Neural cell (in vitro differentiated cells): ENCODE measurements at regions not wholly inside any gene's neighbourhood (a gene's known extent, or its start where the extent isn't known, plus 50 kb on each side); places are given as distances from the start of the nearest gene placed in this dataset.

Experiments
- EP300 ChIP-seq: fragments of 450-650 bp; conservative IDR thresholded peaks from 2 replicates; pipeline ENCODE4 v1.6.1; 2014; ENCODE audit warnings: antibody characterized with exemption, mild to moderate bottlenecking, moderate library complexity; ENCODE audit not compliant: poor library complexity, severe bottlenecking
- EZH2 ChIP-seq: fragments of 200-600, 300-800 bp; shearing (Covaris generic), sonication (generic); IDR thresholded peaks from 2 replicates; pipeline ENCODE4 v1.6.1; 2014; ENCODE audit warnings: antibody characterized with exemption, low read length, borderline replicate concordance, mild to moderate bottlenecking; ENCODE audit not compliant: insufficient read depth, poor library complexity, severe bottlenecking
- MXI1 ChIP-seq: fragments of 450-650 bp; conservative IDR thresholded peaks from 2 replicates; pipeline ENCODE4 v1.6.1; 2014; ENCODE audit warnings: antibody characterized with exemption, mild to moderate bottlenecking; ENCODE audit not compliant: poor library complexity, severe bottlenecking
- POLR2AphosphoS5 ChIP-seq: IDR thresholded peaks from 2 replicates; pipeline ENCODE4 v1.6.1; 2012
- RAD21 ChIP-seq: fragments of 450-650 bp; conservative IDR thresholded peaks from 2 replicates; pipeline ENCODE4 v1.6.1; 2014; ENCODE audit warnings: antibody characterized with exemption, mild to moderate bottlenecking, moderate library complexity
- TAF1 ChIP-seq: IDR thresholded peaks from 2 replicates; pipeline ENCODE4 v1.6.1; 2012; ENCODE audit warnings: low read depth
- TF ChIP-seq, protein P1 (sequence below): fragments of 450-650 bp; IDR thresholded peaks from 2 replicates; pipeline ENCODE4 v1.5.1; 2014; ENCODE audit warnings: antibody characterized with exemption, mild to moderate bottlenecking, moderate library complexity; ENCODE audit not compliant: poor library complexity, severe bottlenecking
- TF ChIP-seq, protein P2 (sequence below): IDR thresholded peaks from 2 replicates; pipeline ENCODE4 v1.6.1; 2012; ENCODE audit warnings: borderline replicate concordance

DNA sequence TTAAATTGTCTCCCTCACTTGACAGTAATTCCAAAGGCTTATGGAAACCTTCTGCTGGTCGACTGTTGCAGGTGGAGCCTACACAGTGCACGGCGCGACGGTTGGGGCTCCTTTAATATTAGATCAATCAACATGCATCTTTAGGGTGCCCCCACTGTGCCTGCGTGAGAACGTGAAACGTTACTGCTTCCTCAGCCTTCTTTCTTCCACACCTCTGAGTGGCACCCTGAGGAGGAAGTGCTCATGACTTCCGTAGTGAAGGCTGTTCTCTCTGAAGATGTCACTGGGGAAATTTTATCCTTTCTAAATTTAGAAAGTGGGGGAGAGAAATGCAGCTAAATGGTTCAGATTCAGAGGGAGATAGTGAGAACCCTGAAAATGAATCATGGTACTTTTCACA is 184.0 kb upstream of the ZFP42 start:
- TF ChIP-seq, protein P1, sequence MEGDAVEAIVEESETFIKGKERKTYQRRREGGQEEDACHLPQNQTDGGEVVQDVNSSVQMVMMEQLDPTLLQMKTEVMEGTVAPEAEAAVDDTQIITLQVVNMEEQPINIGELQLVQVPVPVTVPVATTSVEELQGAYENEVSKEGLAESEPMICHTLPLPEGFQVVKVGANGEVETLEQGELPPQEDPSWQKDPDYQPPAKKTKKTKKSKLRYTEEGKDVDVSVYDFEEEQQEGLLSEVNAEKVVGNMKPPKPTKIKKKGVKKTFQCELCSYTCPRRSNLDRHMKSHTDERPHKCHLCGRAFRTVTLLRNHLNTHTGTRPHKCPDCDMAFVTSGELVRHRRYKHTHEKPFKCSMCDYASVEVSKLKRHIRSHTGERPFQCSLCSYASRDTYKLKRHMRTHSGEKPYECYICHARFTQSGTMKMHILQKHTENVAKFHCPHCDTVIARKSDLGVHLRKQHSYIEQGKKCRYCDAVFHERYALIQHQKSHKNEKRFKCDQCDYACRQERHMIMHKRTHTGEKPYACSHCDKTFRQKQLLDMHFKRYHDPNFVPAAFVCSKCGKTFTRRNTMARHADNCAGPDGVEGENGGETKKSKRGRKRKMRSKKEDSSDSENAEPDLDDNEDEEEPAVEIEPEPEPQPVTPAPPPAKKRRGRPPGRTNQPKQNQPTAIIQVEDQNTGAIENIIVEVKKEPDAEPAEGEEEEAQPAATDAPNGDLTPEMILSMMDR, result no peak
- TF ChIP-seq POLR2AphosphoS5 (peak; percentile 30), EP300 (peak; percentile 14), TAF1 (no peak), EZH2 (no peak), RAD21 (no peak), MXI1 (no peak)
- TF ChIP-seq, protein P2, sequence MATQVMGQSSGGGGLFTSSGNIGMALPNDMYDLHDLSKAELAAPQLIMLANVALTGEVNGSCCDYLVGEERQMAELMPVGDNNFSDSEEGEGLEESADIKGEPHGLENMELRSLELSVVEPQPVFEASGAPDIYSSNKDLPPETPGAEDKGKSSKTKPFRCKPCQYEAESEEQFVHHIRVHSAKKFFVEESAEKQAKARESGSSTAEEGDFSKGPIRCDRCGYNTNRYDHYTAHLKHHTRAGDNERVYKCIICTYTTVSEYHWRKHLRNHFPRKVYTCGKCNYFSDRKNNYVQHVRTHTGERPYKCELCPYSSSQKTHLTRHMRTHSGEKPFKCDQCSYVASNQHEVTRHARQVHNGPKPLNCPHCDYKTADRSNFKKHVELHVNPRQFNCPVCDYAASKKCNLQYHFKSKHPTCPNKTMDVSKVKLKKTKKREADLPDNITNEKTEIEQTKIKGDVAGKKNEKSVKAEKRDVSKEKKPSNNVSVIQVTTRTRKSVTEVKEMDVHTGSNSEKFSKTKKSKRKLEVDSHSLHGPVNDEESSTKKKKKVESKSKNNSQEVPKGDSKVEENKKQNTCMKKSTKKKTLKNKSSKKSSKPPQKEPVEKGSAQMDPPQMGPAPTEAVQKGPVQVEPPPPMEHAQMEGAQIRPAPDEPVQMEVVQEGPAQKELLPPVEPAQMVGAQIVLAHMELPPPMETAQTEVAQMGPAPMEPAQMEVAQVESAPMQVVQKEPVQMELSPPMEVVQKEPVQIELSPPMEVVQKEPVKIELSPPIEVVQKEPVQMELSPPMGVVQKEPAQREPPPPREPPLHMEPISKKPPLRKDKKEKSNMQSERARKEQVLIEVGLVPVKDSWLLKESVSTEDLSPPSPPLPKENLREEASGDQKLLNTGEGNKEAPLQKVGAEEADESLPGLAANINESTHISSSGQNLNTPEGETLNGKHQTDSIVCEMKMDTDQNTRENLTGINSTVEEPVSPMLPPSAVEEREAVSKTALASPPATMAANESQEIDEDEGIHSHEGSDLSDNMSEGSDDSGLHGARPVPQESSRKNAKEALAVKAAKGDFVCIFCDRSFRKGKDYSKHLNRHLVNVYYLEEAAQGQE, result no peak
